Esophagus squamous epithelium (tissue), 4 donors: ENCODE measurements at regions not wholly inside any gene's neighbourhood (a gene's known extent, or its start where the extent isn't known, plus 50 kb on each side); places are given as distances from the start of the nearest gene placed in this dataset.

Experiments
- POLR2A ChIP-seq, 4 donors: fragments of 450-650 bp; IDR thresholded peaks; one replicate each; pipeline ENCODE4 v1.6.1; 2017; ENCODE audit warnings: antibody characterized with exemption in 4 of 4, mild to moderate bottlenecking in 4 of 4, moderate library complexity in 3 of 4
- TF ChIP-seq, protein P1 (sequence below), 6 experiments: fragments of 450-650 bp in 4 of 6; fragments of 200-600 bp in 2 of 6; sonication (generic) in 2 of 6; IDR thresholded peaks; one replicate each; pipeline ENCODE4 v1.5.1; 2016 to 2019; ENCODE audit warnings: antibody characterized with exemption in 6 of 6, mild to moderate bottlenecking in 4 of 6, moderate library complexity in 4 of 6

DNA sequence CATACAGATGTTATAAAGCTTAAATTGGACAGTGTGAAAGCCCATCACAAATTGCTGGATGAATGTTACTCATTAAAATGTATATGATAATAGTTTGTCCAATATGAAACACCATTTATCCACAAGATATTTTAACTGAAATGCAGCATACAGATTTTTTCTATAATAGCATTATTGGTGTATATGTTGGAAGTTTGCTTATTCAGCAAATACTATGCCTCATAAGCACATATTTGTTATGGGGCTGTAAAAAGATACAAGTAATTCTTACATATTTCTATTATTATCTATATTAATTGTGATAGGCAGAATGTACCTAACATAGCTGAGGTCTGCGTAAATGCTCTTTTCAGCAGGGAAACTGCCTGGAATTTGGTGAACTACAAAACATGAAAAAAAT is 790.5 kb downstream of the DIPK2A start:
- TF ChIP-seq, protein P1, sequence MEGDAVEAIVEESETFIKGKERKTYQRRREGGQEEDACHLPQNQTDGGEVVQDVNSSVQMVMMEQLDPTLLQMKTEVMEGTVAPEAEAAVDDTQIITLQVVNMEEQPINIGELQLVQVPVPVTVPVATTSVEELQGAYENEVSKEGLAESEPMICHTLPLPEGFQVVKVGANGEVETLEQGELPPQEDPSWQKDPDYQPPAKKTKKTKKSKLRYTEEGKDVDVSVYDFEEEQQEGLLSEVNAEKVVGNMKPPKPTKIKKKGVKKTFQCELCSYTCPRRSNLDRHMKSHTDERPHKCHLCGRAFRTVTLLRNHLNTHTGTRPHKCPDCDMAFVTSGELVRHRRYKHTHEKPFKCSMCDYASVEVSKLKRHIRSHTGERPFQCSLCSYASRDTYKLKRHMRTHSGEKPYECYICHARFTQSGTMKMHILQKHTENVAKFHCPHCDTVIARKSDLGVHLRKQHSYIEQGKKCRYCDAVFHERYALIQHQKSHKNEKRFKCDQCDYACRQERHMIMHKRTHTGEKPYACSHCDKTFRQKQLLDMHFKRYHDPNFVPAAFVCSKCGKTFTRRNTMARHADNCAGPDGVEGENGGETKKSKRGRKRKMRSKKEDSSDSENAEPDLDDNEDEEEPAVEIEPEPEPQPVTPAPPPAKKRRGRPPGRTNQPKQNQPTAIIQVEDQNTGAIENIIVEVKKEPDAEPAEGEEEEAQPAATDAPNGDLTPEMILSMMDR (IDR thresholded peaks at IDR 0.05), result no peak
- TF ChIP-seq POLR2A (IDR thresholded peaks at IDR 0.05), result no peak
